ENCODE measurements at regions not wholly inside any gene's neighbourhood (a gene's known extent, or its start where the extent isn't known, plus 50 kb on each side); places are given as distances from the start of the nearest gene placed in this dataset.
A peak's percentile ranks its signal among the peaks of the same experiment; 100 is the strongest.

DNA sequence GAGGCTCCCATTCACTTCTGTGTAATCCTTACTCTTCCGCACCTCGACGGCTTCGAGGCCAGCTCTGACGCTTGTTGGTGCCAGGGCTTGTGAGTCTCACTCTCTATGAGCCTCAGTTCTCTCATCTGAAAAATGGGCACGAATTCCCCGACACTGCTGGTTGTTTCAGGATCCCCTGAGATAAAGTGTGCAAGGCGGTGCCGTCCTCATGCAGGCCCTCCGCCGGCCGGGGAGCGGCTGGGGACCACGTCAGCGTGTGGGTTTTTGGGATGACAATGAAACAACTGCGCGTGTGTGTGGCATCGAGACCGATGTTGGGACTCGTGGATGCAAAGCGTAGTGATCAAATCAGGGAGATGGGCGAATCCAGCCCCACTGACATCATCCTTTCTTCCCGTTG lies 75.6 kb downstream of the FOXL3 start:
- peaks cover 13% of the 10 kb centered on the region for H3K27me3 ChIP-seq (ENCODE audit: insufficient read depth, low read length)
- H2AFZ ChIP-seq (ENCODE audit: low read length, unreplicated experiment), result no peak overlapping the region
- H3K4me1 ChIP-seq (ENCODE audit: control insufficient read depth, insufficient read depth, low read length, unreplicated experiment), result no peaks in the 10 kb centered on the region
- H3K4me3 ChIP-seq (ENCODE audit: low read depth, low read length), result no peak overlapping the region
- no peak overlapping the region for H3K27ac ChIP-seq (ENCODE audit: low read depth, low read length)
- no peaks in the 10 kb centered on the region for H3K36me3 ChIP-seq (ENCODE audit: insufficient read depth, low read length)
- H3K79me2 ChIP-seq (ENCODE audit: control insufficient read depth, insufficient read depth, low read length, unreplicated experiment), result no peaks in the 10 kb centered on the region

DNA sequence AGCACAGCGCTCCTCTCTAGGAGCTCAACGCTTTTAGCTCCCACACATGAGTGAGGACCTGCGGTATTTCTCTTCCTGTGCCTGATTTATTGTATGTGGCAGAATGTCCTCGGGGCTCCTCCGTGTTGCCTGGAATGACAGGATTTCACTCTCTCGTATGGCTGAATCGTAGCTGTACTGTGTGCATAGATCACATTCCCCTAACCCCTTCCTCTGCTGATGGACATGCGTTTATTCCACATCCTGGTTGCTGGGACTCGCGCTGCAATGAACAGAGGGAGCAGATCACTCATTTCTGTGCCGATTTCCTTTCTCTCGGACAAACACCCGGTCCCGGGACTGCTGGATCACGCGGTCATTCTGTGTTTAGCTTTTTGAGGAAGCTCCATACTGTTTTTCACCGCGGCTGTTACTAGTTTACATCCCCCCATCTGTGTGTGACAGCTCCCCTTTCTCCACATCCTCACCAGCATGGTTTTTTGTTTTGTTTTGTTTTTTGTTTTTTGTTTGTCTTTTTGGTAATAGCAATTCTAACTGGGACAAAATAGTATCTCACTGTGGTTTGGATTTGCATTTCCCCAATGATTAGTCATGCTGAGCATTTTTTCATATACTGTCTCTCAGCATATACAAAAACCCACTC lies 76.3 kb downstream of the FOXL3 start:
- H3K27me3 ChIP-seq (ENCODE audit: insufficient read depth, low read length), result peaks cover 8% of the 10 kb centered on the region
- peak overlapping the region; percentile 56 for H2AFZ ChIP-seq (ENCODE audit: low read length, unreplicated experiment)
- H3K36me3 ChIP-seq (ENCODE audit: insufficient read depth, low read length), result no peaks in the 10 kb centered on the region
- peak overlapping the region; percentile 11; the same call in 1 of the 2 replicates for H3K4me3 ChIP-seq (ENCODE audit: low read depth, low read length)
- H3K79me2 ChIP-seq (ENCODE audit: control insufficient read depth, insufficient read depth, low read length, unreplicated experiment), result no peaks in the 10 kb centered on the region
- no peak overlapping the region for H3K27ac ChIP-seq (ENCODE audit: low read depth, low read length)
- H3K4me1 ChIP-seq (ENCODE audit: control insufficient read depth, insufficient read depth, low read length, unreplicated experiment), result no peaks in the 10 kb centered on the region

DNA sequence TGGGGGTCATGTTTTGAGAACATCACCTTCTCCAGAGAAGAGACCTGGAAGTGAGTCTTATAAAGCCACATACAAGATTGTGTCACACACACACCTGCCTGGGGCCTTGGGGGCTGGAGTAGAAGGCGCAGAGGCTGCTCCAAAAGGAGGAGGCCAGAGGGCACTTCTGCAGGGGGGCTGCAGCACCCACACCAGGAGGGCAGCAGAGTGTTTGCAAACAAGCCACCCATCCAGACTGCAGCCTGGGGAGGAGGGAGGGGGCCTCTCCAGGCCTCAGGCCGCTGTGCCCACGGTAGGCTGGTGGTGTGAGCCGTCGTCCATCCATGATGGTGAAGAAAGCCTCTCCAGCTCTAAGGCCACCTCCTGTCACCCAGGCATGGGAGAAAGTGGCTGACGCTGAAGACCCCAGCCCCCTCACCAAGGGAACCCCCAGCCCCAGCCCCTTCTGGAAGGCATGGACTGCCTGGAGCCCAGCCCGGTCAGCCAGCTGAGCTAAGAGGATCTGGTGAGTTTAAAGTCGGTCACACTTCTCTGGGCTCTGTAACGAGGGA lies 77.5 kb downstream of the FOXL3 start:
- Histone ChIP-seq H3K79me2 (ENCODE audit: control insufficient read depth, insufficient read depth, low read length, unreplicated experiment) (no peaks in the 10 kb centered on the region), H3K27ac (ENCODE audit: low read depth, low read length) (no peak overlapping the region), H2AFZ (ENCODE audit: low read length, unreplicated experiment) (no peak overlapping the region), H3K36me3 (ENCODE audit: insufficient read depth, low read length) (no peaks in the 10 kb centered on the region), H3K27me3 (ENCODE audit: insufficient read depth, low read length) (peaks cover 8% of the 10 kb centered on the region), H3K4me1 (ENCODE audit: control insufficient read depth, insufficient read depth, low read length, unreplicated experiment) (no peaks in the 10 kb centered on the region), H3K4me3 (ENCODE audit: low read depth, low read length) (no peak overlapping the region)

- no peak overlapping the region for H2AFZ ChIP-seq (ENCODE audit: low read length, unreplicated experiment)
- no peak overlapping the region for H3K27ac ChIP-seq (ENCODE audit: low read depth, low read length)
- H3K36me3 ChIP-seq (ENCODE audit: insufficient read depth, low read length), result no peaks in the 10 kb centered on the region
- H3K27me3 ChIP-seq (ENCODE audit: insufficient read depth, low read length), result peaks cover 8% of the 10 kb centered on the region
- no peaks in the 10 kb centered on the region for H3K4me1 ChIP-seq (ENCODE audit: control insufficient read depth, insufficient read depth, low read length, unreplicated experiment)
- H3K4me3 ChIP-seq (ENCODE audit: low read depth, low read length), result no peak overlapping the region
- no peaks in the 10 kb centered on the region for H3K79me2 ChIP-seq (ENCODE audit: control insufficient read depth, insufficient read depth, low read length, unreplicated experiment)
Measured at GRCh38 chr7:368651-369475, 78.9 kb downstream of the FOXL3 start.

GRCh38 chr7:369476-370258 lies 79.7 kb downstream of the FOXL3 start:
- Histone ChIP-seq H3K4me3 (ENCODE audit: low read depth, low read length) (no peak overlapping the region), H3K4me1 (ENCODE audit: control insufficient read depth, insufficient read depth, low read length, unreplicated experiment) (no peaks in the 10 kb centered on the region), H2AFZ (ENCODE audit: low read length, unreplicated experiment) (no peak overlapping the region), H3K79me2 (ENCODE audit: control insufficient read depth, insufficient read depth, low read length, unreplicated experiment) (no peaks in the 10 kb centered on the region), H3K27ac (ENCODE audit: low read depth, low read length) (no peak overlapping the region), H3K36me3 (ENCODE audit: insufficient read depth, low read length) (no peaks in the 10 kb centered on the region), H3K27me3 (ENCODE audit: insufficient read depth, low read length) (peaks cover 8% of the 10 kb centered on the region)

GRCh38 chr7:370259-370625 lies 80.3 kb downstream of the FOXL3 start:
- no peaks in the 10 kb centered on the region for H3K4me1 ChIP-seq (ENCODE audit: control insufficient read depth, insufficient read depth, low read length, unreplicated experiment)
- H3K36me3 ChIP-seq (ENCODE audit: insufficient read depth, low read length), result no peaks in the 10 kb centered on the region
- no peak overlapping the region for H3K27ac ChIP-seq (ENCODE audit: low read depth, low read length)
- H3K4me3 ChIP-seq (ENCODE audit: low read depth, low read length), result no peak overlapping the region
- no peaks in the 10 kb centered on the region for H3K79me2 ChIP-seq (ENCODE audit: control insufficient read depth, insufficient read depth, low read length, unreplicated experiment)
- peaks cover 8% of the 10 kb centered on the region for H3K27me3 ChIP-seq (ENCODE audit: insufficient read depth, low read length)
- H2AFZ ChIP-seq (ENCODE audit: low read length, unreplicated experiment), result no peak overlapping the region

DNA sequence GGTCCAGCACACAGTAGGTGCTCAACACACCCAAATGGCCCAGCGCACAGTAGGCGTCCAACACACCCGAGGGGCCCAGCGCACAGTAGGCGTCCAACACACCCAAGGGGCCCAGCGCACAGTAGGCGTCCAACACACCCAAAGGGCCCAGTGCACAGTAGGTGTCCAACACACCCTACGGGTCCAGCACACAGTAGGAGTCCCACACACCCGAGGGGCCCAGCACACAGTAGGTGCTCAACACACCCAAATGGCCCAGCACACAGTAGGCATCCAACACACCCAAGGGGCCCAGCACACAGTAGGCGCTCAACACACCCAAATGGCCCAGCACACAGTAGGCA lies 80.8 kb downstream of the FOXL3 start:
- no peaks in the 10 kb centered on the region for H3K36me3 ChIP-seq (ENCODE audit: insufficient read depth, low read length)
- H3K27ac ChIP-seq (ENCODE audit: low read depth, low read length), result no peak overlapping the region
- H3K4me1 ChIP-seq (ENCODE audit: control insufficient read depth, insufficient read depth, low read length, unreplicated experiment), result no peaks in the 10 kb centered on the region
- H3K4me3 ChIP-seq (ENCODE audit: low read depth, low read length), result no peak overlapping the region
- no peaks in the 10 kb centered on the region for H3K79me2 ChIP-seq (ENCODE audit: control insufficient read depth, insufficient read depth, low read length, unreplicated experiment)
- peaks cover 4% of the 10 kb centered on the region for H3K27me3 ChIP-seq (ENCODE audit: insufficient read depth, low read length)
- H2AFZ ChIP-seq (ENCODE audit: low read length, unreplicated experiment), result no peak overlapping the region

DNA sequence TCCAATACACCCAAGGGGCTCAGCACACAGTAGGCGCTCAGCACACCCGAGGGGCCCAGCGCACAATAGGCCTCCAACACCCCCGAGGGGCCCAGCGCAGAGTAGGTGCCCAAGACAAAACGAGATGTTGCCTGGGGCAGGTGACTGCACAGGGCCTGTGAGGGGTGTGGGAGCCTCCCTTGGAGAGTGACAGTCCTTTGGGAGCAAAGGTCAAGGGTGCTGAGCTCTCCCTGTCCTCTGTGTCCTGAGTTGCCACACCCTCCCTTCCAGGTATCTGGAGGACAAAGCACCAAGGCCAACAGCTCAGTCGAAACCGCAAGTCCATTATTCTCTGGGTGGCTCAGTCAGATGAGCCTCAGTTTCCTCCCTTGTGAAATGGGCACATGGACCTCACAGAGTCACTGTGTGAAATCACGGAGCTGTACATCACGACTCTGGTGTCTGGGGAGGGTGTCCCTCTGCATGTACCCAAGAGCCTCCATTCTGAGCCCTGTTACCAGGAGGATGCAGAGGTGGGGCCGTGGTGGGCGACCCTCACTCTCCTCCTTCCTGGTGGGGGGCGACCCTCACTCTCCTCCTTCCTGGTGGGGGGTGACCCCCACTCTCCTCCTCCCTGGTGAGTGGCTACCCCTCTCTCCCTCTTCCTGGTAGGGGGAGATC lies 81.3 kb downstream of the FOXL3 start:
- no peaks in the 10 kb centered on the region for H3K4me1 ChIP-seq (ENCODE audit: control insufficient read depth, insufficient read depth, low read length, unreplicated experiment)
- no peaks in the 10 kb centered on the region for H3K79me2 ChIP-seq (ENCODE audit: control insufficient read depth, insufficient read depth, low read length, unreplicated experiment)
- no peak overlapping the region for H3K27ac ChIP-seq (ENCODE audit: low read depth, low read length)
- H3K4me3 ChIP-seq (ENCODE audit: low read depth, low read length), result no peak overlapping the region
- 0 out of 2 replicates have a peak, but pooled peaks cover 3% of the 10 kb centered on the region for H3K27me3 ChIP-seq (ENCODE audit: insufficient read depth, low read length)
- H3K36me3 ChIP-seq (ENCODE audit: insufficient read depth, low read length), result no peaks in the 10 kb centered on the region
- H2AFZ ChIP-seq (ENCODE audit: low read length, unreplicated experiment), result no peak overlapping the region

DNA sequence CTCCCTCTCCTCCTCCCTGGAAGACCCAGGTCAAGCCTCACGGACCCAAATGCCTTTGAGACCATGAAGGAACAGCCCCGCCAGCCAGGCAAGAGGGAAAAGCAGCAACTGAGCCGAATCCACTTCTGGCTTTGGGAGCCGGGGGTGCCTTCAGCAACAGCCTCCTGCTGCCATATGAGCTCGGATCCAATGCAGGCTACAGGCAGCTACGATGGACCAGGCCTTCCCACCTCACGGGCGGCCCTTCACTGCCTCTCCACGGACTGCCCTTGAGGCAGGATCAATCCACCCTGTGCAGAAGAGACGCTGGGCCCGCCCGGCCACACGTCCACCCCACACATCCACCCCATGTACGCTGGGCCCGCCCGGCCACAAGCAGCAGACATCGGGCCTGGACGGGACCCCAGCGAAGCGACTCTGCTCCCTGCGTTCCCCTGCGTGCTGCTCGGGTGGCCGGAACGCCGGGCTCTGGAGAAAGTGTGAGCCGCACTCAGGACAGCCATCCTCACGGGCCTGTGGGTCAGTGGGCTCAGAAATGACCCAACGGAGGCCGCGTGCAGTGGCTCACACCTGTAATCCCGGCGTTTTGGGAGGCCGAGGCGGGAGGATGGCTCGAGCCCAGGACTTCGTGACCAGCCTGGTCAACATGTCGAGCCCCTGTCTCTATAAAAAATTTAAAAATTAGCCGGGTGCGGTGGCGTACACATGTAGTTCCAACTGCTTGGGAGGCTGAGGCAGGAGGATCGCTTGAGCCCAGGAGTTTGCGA lies 82.0 kb downstream of the FOXL3 start:
- Histone ChIP-seq H3K27me3 (ENCODE audit: insufficient read depth, low read length) (0 out of 2 replicates have a peak, but pooled peaks cover 3% of the 10 kb centered on the region), H2AFZ (ENCODE audit: low read length, unreplicated experiment) (no peak overlapping the region), H3K79me2 (ENCODE audit: control insufficient read depth, insufficient read depth, low read length, unreplicated experiment) (no peaks in the 10 kb centered on the region), H3K4me3 (ENCODE audit: low read depth, low read length) (no peak overlapping the region), H3K4me1 (ENCODE audit: control insufficient read depth, insufficient read depth, low read length, unreplicated experiment) (no peaks in the 10 kb centered on the region), H3K36me3 (ENCODE audit: insufficient read depth, low read length) (no peaks in the 10 kb centered on the region), H3K27ac (ENCODE audit: low read depth, low read length) (no peak overlapping the region)

DNA sequence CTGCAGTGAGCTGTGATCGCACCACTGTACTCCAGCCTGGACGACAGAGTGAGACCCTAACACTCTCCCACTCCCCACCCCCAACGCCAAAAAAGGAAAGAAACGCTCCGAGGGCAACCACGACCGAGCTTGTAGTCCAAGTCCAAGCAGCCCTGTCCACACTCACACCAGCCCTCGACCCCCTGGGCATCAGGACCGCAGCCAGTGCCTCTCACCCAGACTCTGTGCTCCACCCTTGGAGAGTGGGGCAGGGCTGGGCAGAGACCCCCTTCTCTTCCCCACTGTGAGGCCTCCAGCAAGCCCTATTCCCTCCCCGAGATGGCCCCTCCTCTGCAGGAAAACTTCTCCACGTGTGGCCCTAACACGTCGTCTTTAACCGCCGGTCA lies 82.6 kb downstream of the FOXL3 start:
- H3K4me3 ChIP-seq (ENCODE audit: low read depth, low read length), result no peak overlapping the region
- H3K27ac ChIP-seq (ENCODE audit: low read depth, low read length), result no peak overlapping the region
- H3K36me3 ChIP-seq (ENCODE audit: insufficient read depth, low read length), result no peaks in the 10 kb centered on the region
- no peak overlapping the region for H2AFZ ChIP-seq (ENCODE audit: low read length, unreplicated experiment)
- H3K27me3 ChIP-seq (ENCODE audit: insufficient read depth, low read length), result 0 out of 2 replicates have a peak, but pooled peaks cover 3% of the 10 kb centered on the region
- no peaks in the 10 kb centered on the region for H3K4me1 ChIP-seq (ENCODE audit: control insufficient read depth, insufficient read depth, low read length, unreplicated experiment)
- no peaks in the 10 kb centered on the region for H3K79me2 ChIP-seq (ENCODE audit: control insufficient read depth, insufficient read depth, low read length, unreplicated experiment)
